CD14-positive monocyte (primary cell): ENCODE measurements at regions not wholly inside any gene's neighbourhood (a gene's known extent, or its start where the extent isn't known, plus 50 kb on each side); places are given as distances from the start of the nearest gene placed in this dataset.

ENCODE experiments used
- DNase-seq, 3 donors: peaks; one replicate each; pipeline ENCODE4 v3.0.0-alpha.2; 2011 to 2022
- H2AFZ ChIP-seq: 2 replicates; pipeline ENCODE4 v1.6.0; 2012; ENCODE audit warnings: mild to moderate bottlenecking, low read depth, low read length, inconsistent platforms; ENCODE audit not compliant: insufficient read depth, poor library complexity, severe bottlenecking
- H3K27ac ChIP-seq, 2 donors: 1 replicate in 1 of 2; 2 replicates in 1 of 2; pipeline ENCODE4 v1.5.1; 2012 to 2013; ENCODE audit warnings: low read length in 2 of 2, control low read depth in 1 of 2, inconsistent platforms in 1 of 2, low read depth in 1 of 2, mild to moderate bottlenecking in 1 of 2
- H3K27me3 ChIP-seq, 2 donors: one replicate each; pipeline versions ENCODE4 v1.6.0 to v1.6.1; 2011 to 2013; ENCODE audit warnings: low read length in 2 of 2; ENCODE audit not compliant: control insufficient read depth in 2 of 2, insufficient read depth in 2 of 2
- H3K36me3 ChIP-seq, 2 donors: replicated peaks in 1 of 2; 1 replicate in 1 of 2; 2 replicates in 1 of 2; pipeline versions ENCODE4 v1.5.1 to v1.6.1; 2012 to 2013; ENCODE audit warnings: low read length in 2 of 2, control low read depth in 1 of 2, inconsistent platforms in 1 of 2, mild to moderate bottlenecking in 1 of 2; ENCODE audit not compliant: insufficient read depth in 2 of 2, control insufficient read depth in 1 of 2
- H3K4me1 ChIP-seq, 2 donors: 1 replicate in 1 of 2; 2 replicates in 1 of 2; pipeline versions ENCODE4 v1.5.1 to v1.6.1; 2012 to 2013; ENCODE audit warnings: low read length in 2 of 2, control low read depth in 1 of 2, inconsistent platforms in 1 of 2, mild to moderate bottlenecking in 1 of 2, moderate library complexity in 1 of 2; ENCODE audit not compliant: insufficient read depth in 2 of 2, control insufficient read depth in 1 of 2
- H3K4me2 ChIP-seq: replicated peaks from 2 replicates; pipeline ENCODE3; 2012; ENCODE audit warnings: low read length, moderate library complexity, mild to moderate bottlenecking; ENCODE audit not compliant: poor library complexity, severe bottlenecking; ENCODE audit errors: extremely low read depth
- H3K4me3 ChIP-seq, 3 experiments: fragments of 200-600 bp in 1 of 3; sonication (generic) in 1 of 3; replicated peaks in 1 of 3; 1 replicate in 2 of 3; 2 replicates in 1 of 3; pipeline ENCODE4 v1.5.1; 2011 to 2013; ENCODE audit warnings: low read length in 3 of 3, mild to moderate bottlenecking in 3 of 3, control low read depth in 2 of 3, low read depth in 2 of 3, inconsistent platforms in 1 of 3, moderate library complexity in 1 of 3
- H3K79me2 ChIP-seq: 2 replicates; pipeline ENCODE4 v1.6.0; 2012; ENCODE audit warnings: mild to moderate bottlenecking, control low read depth, inconsistent platforms, low read length, moderate library complexity; ENCODE audit not compliant: insufficient read depth
- H3K9ac ChIP-seq: 2 replicates; pipeline ENCODE4 v1.6.0; 2017; ENCODE audit warnings: low read length, mild to moderate bottlenecking; ENCODE audit not compliant: insufficient read depth, poor library complexity, severe bottlenecking
- H3K9me3 ChIP-seq, 2 donors: replicated peaks in 1 of 2; 1 replicate in 1 of 2; 2 replicates in 1 of 2; pipeline versions ENCODE4 v1.5.1 to v1.6.1; 2012 to 2013; ENCODE audit warnings: low read length in 2 of 2, control low read depth in 1 of 2; ENCODE audit not compliant: control insufficient read depth in 1 of 2, insufficient read depth in 1 of 2
- H4K20me1 ChIP-seq: 2 replicates; pipeline ENCODE4 v1.6.0; 2012; ENCODE audit warnings: mild to moderate bottlenecking, low read length, control low read depth, moderate library complexity; ENCODE audit not compliant: insufficient read depth
- H3K27ac Mint-ChIP-seq, 7 donors: one replicate each; pipeline ENCODE4 v1.8.0; 2020; ENCODE audit warnings: mild to moderate bottlenecking in 7 of 7, mixed read lengths in 7 of 7, moderate library complexity in 6 of 7, inconsistent platforms in 2 of 7
- H3K27me3 Mint-ChIP-seq, 3 donors: one replicate each; pipeline ENCODE4 v1.8.0; 2021 to 2022; ENCODE audit warnings: low read depth in 3 of 3, mild to moderate bottlenecking in 3 of 3, mixed read lengths in 3 of 3, moderate library complexity in 3 of 3, inconsistent platforms in 1 of 3
- H3K36me3 Mint-ChIP-seq, 2 donors: one replicate each; pipeline ENCODE4 v1.8.0; 2020; ENCODE audit warnings: mixed read lengths in 2 of 2, inconsistent platforms in 1 of 2, mild to moderate bottlenecking in 1 of 2
- H3K4me1 Mint-ChIP-seq: one replicate; pipeline ENCODE4 v1.8.0; 2020; ENCODE audit warnings: mild to moderate bottlenecking, mixed read lengths
- H3K4me3 Mint-ChIP-seq, 2 donors: one replicate each; pipeline ENCODE4 v1.8.0; 2020; ENCODE audit warnings: mild to moderate bottlenecking in 2 of 2, mixed read lengths in 2 of 2, moderate library complexity in 1 of 2
- H3K9me3 Mint-ChIP-seq, 7 donors: one replicate each; pipeline ENCODE4 v1.8.0; 2020 to 2022; ENCODE audit warnings: mixed read lengths in 7 of 7, mild to moderate bottlenecking in 6 of 7, moderate library complexity in 6 of 7, inconsistent platforms in 2 of 7
- WGBS: methylation state at CpG from one replicate; pipeline ENCODE4 v1.1.5; 2013; ENCODE audit warnings: missing lambda C conversion rate; ENCODE audit not compliant: insufficient coverage; 5-methylcytosine and 5-hydroxymethylcytosine counted together
- intact Hi-C, 2 donors: fragments of 100-400 bp; cut with micrococcal nuclease; formaldehyde crosslinking; loops; one replicate each; pipeline versions ENCODE4 v1.15.0 to v1.15.1; 2023
- TF ChIP-seq, protein P1 (sequence below): fragments of 200-600 bp; IDR thresholded peaks from one replicate; pipeline ENCODE4 v1.8.0; 2022; ENCODE audit warnings: antibody characterized with exemption, mild to moderate bottlenecking

DNA sequence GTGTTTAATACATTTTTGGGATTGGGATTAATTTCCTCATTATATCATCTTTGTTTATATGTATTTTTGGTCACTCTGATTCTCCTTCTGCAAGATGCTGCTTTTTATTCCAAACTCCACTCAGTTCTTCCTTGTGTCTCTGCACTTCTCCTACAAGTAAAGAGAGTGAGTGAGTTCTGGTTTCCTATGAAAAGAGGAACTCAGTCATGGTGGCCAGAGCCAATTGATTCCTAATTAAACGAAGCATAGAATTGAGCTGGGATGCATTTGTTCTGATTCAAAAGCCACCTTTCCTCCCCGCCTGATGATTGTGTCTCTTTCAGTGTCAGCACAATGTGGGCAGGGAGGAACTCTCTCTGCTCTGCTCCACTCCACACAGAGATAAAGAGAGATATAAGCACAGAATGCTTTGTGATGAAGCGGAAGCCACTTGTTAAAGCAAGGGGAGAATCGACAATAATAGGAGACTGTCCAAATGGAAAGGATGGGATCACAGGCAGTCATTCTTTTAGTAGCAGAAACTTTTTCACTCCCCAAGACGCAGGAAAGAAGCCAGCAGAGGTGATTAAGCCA is 121.3 kb upstream of the GOT2 start:
- H3K9ac ChIP-seq: no peak overlapping the region

DNA sequence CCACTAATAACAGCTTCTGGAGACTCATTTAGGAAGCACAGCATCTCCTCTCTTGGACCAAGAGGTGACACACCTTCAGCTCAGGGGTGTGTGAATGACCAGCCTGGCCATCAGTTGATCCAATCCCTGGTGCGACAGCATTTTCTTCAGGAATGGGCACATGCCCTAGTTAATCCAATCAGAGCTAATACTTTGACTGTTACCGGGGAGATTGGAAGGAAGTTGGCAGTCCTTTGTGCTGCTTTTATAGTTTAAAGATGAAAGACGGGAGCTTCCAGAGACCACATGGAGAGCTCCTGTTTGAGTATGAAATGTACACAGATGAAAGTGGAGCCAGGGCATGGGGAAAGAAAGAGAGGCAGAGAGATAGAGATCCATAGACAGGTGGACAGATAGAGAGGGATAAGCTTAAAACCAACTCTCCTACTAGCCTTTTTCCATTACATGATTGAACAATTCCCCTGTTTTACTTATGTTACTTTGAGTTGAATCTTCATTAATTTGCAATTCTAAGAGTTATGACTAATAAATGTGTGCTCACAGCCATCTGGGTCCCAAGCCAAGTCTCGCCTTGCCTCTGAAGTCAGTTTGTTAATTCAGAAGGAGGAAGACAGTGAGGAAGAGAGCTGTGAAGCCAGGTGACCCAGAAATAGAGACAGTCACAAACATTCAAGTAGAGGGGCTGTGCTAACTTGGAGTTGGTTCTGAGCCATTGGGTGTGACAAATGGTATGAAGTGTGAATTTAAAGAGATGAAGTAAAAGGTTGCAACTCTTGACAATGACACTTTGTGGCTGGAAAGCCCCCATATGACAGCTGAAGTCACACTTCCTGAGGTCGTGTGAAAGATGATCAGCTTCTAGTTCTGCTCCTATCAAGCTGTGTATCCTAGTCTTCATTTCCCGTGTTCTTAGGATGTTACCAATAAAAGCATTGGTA is 120.0 kb upstream of the GOT2 start:
- peak overlapping the region in 1 of 7 donors; percentile 74 for H3K27ac Mint-ChIP-seq
- Histone ChIP-seq H3K27ac (no peak overlapping the region), H3K9me3 (no peaks in the 10 kb centered on the region), H3K4me1 (peaks cover 4 to 5% of the 10 kb centered on the region in 2 donors), H3K9ac (no peak overlapping the region), H3K79me2 (no peaks in the 10 kb centered on the region), H2AFZ (peak overlapping the region; percentile 9), H4K20me1 (no peaks in the 10 kb centered on the region), H3K36me3 (no peaks in the 10 kb centered on the region), H3K4me2 (no peak overlapping the region), H3K27me3 (no peaks in the 10 kb centered on the region), H3K4me3 (no peak overlapping the region)
- H3K4me3 Mint-ChIP-seq: no peak overlapping the region
- TF ChIP-seq, protein P1, sequence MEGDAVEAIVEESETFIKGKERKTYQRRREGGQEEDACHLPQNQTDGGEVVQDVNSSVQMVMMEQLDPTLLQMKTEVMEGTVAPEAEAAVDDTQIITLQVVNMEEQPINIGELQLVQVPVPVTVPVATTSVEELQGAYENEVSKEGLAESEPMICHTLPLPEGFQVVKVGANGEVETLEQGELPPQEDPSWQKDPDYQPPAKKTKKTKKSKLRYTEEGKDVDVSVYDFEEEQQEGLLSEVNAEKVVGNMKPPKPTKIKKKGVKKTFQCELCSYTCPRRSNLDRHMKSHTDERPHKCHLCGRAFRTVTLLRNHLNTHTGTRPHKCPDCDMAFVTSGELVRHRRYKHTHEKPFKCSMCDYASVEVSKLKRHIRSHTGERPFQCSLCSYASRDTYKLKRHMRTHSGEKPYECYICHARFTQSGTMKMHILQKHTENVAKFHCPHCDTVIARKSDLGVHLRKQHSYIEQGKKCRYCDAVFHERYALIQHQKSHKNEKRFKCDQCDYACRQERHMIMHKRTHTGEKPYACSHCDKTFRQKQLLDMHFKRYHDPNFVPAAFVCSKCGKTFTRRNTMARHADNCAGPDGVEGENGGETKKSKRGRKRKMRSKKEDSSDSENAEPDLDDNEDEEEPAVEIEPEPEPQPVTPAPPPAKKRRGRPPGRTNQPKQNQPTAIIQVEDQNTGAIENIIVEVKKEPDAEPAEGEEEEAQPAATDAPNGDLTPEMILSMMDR: no peak
- H3K9me3 Mint-ChIP-seq: peaks cover 0 to 5% (median 0%) of the 10 kb centered on the region in 7 donors
- intact Hi-C loops: no loop called here
- WGBS: 86% methylated on average over 4 of the region's 6 CpGs
- H3K36me3 Mint-ChIP-seq: no peaks in the 10 kb centered on the region
- peaks cover 12% of the 10 kb centered on the region for H3K4me1 Mint-ChIP-seq
- DNase-seq: peak in 1 of 3 donors; percentile 31
- peaks cover 1 to 4% (median 3%) of the 10 kb centered on the region in 3 donors for H3K27me3 Mint-ChIP-seq

More for the DNA sequence above, 121.3 kb upstream of the GOT2 start:
- intact Hi-C loops: no loop called here
- Histone ChIP-seq H3K27me3 (no peaks in the 10 kb centered on the region), H3K4me1 (peaks cover 8 to 10% of the 10 kb centered on the region in 2 donors), H3K4me2 (no peak overlapping the region), H3K36me3 (no peaks in the 10 kb centered on the region), H3K4me3 (no peak overlapping the region), H3K9me3 (no peaks in the 10 kb centered on the region), H4K20me1 (no peaks in the 10 kb centered on the region), H3K27ac (no peak overlapping the region), H2AFZ (no peak overlapping the region), H3K79me2 (no peaks in the 10 kb centered on the region)
- TF ChIP-seq, protein P1: no peak
- Mint-ChIP-seq H3K27me3 (peaks cover 2 to 4% (median 3%) of the 10 kb centered on the region in 3 donors), H3K27ac (peak overlapping the region in 2 of 7 donors; percentile 16 to 44), H3K36me3 (no peaks in the 10 kb centered on the region), H3K4me3 (no peak overlapping the region), H3K4me1 (peaks cover 20% of the 10 kb centered on the region), H3K9me3 (peaks cover 0 to 5% (median 0%) of the 10 kb centered on the region in 7 donors)
- WGBS: 63% methylated on average over 3 of the region's 5 CpGs
- DNase-seq: peak in 2 of 3 donors; percentile 9 to 11
